IMR-90 (cell line): ENCODE measurements at regions not wholly inside any gene's neighbourhood (a gene's known extent, or its start where the extent isn't known, plus 50 kb on each side); places are given as distances from the start of the nearest gene placed in this dataset.

Experiments used
- ATAC-seq: fragments of 200-7000 bp; cut with Tn5 transposase; 2 replicates; pipeline ENCODE4 v1.9.1; 2020; ENCODE audit warnings: low read depth, mild to moderate bottlenecking, moderate library complexity
- BruUV-seq: library from RNA; stranded (reverse); fragments of 400-500 nt; replicated peaks from 2 replicates; lab custom pipeline; 2021; lab: Mats Ljungman, UMichigan
- CTCF ChIA-PET: fragments of 300-600 bp; formaldehyde crosslinking; extraction: SDS; loops from one replicate; lab custom pipeline; 2021; ENCODE audit warnings: antibody characterized with exemption; lab: Yijun Ruan, JAX
- POLR2A ChIA-PET: fragments of 300-600 bp; sonication (Branson Sonifier 250); formaldehyde crosslinking; loops from one replicate; lab custom pipeline; 2022; ENCODE audit warnings: antibody characterized with exemption; ENCODE audit not compliant: unreplicated experiment; lab: Charles Lee
- DNase-seq: peaks from one replicate; pipeline ENCODE4 v3.0.0; 2013
- H2AFZ ChIP-seq: replicated peaks from 2 replicates; pipeline ENCODE3; 2013; ENCODE audit warnings: low read length, mild to moderate bottlenecking; ENCODE audit not compliant: poor library complexity
- H2AK5ac ChIP-seq: 2 replicates; pipeline ENCODE4 v1.6.1; 2013; ENCODE audit warnings: low read depth, low read length, inconsistent platforms
- H2AK9ac ChIP-seq: replicated peaks from 2 replicates; pipeline ENCODE3; 2013; ENCODE audit warnings: mild to moderate bottlenecking, low read depth, low read length, moderate library complexity; ENCODE audit not compliant: poor library complexity
- H2BK120ac ChIP-seq: 2 replicates; pipeline ENCODE4 v1.6.1; 2013; ENCODE audit warnings: low read depth, low read length, inconsistent platforms
- H2BK15ac ChIP-seq: 3 replicates; pipeline ENCODE4 v1.6.1; 2013; ENCODE audit warnings: low read depth, low read length, inconsistent platforms
- H2BK20ac ChIP-seq: 2 replicates; pipeline ENCODE4 v1.6.1; 2013; ENCODE audit warnings: low read depth, mild to moderate bottlenecking, inconsistent platforms, low read length, moderate library complexity
- H2BK5ac ChIP-seq: 2 replicates; pipeline ENCODE4 v1.6.1; 2013; ENCODE audit warnings: mild to moderate bottlenecking, low read depth, low read length, inconsistent platforms; ENCODE audit not compliant: poor library complexity, severe bottlenecking
- H3K14ac ChIP-seq: replicated peaks from 2 replicates; pipeline ENCODE4 v1.6.1; 2013; ENCODE audit warnings: low read depth, low read length, inconsistent platforms
- H3K18ac ChIP-seq: 2 replicates; pipeline ENCODE4 v1.6.1; 2013; ENCODE audit warnings: low read depth, low read length, control low read depth
- H3K23ac ChIP-seq: 2 replicates; pipeline ENCODE4 v1.6.1; 2013; ENCODE audit warnings: low read depth, low read length, inconsistent platforms
- H3K27ac ChIP-seq: 2 replicates; pipeline ENCODE4 v1.5.1; 2013; ENCODE audit warnings: mild to moderate bottlenecking, control low read depth, low read length; ENCODE audit not compliant: insufficient read depth
- H3K27me3 ChIP-seq: 2 replicates; pipeline ENCODE4 v1.6.1; 2013; ENCODE audit warnings: low read length; ENCODE audit not compliant: control insufficient read depth, insufficient read depth
- H3K36me3 ChIP-seq: 2 replicates; pipeline ENCODE4 v1.6.1; 2013; ENCODE audit warnings: low read length, mixed read lengths; ENCODE audit not compliant: control insufficient read depth, insufficient read depth
- H3K4ac ChIP-seq: 2 replicates; pipeline ENCODE4 v1.6.1; 2013; ENCODE audit warnings: low read depth, low read length, inconsistent platforms
- H3K4me1 ChIP-seq: 2 replicates; pipeline ENCODE4 v1.6.1; 2013; ENCODE audit warnings: low read length, mixed read lengths; ENCODE audit not compliant: control insufficient read depth, insufficient read depth
- H3K4me2 ChIP-seq: 2 replicates; pipeline ENCODE4 v1.6.1; 2013; ENCODE audit warnings: low read depth, mild to moderate bottlenecking, control low read depth, low read length, moderate library complexity
- H3K4me3 ChIP-seq: 2 replicates; pipeline ENCODE4 v1.5.1; 2013; ENCODE audit warnings: low read depth, mild to moderate bottlenecking, control low read depth, low read length, moderate library complexity; ENCODE audit not compliant: insufficient read depth
- H3K56ac ChIP-seq: 2 replicates; pipeline ENCODE4 v1.6.1; 2013; ENCODE audit warnings: low read length, inconsistent platforms; ENCODE audit not compliant: insufficient read depth; ENCODE audit errors: extremely low read depth
- H3K79me1 ChIP-seq, 2 experiments: 2 replicates each; pipeline ENCODE4 v1.6.1; 2013; ENCODE audit warnings: low read length in 2 of 2, inconsistent platforms in 1 of 2, low read depth in 1 of 2
- H3K9ac ChIP-seq: 2 replicates; pipeline ENCODE4 v1.6.1; 2013; ENCODE audit warnings: low read depth, low read length, control low read depth
- H3K9me1 ChIP-seq: 2 replicates; pipeline ENCODE4 v1.6.1; 2013; ENCODE audit warnings: low read length, inconsistent platforms; ENCODE audit not compliant: insufficient read depth
- H3K9me3 ChIP-seq: 2 replicates; pipeline ENCODE4 v1.6.1; 2013; ENCODE audit warnings: low read length; ENCODE audit not compliant: control insufficient read depth, insufficient read depth
- H4K20me1 ChIP-seq: 2 replicates; pipeline ENCODE4 v1.6.1; 2013; ENCODE audit warnings: low read length, inconsistent platforms; ENCODE audit not compliant: insufficient read depth
- H4K5ac ChIP-seq: 2 replicates; pipeline ENCODE4 v1.6.1; 2013; ENCODE audit warnings: mild to moderate bottlenecking, low read depth, low read length, control low read depth
- H4K8ac ChIP-seq, 2 experiments: 2 replicates each; pipeline ENCODE4 v1.6.1; 2013; ENCODE audit warnings: low read depth in 2 of 2, low read length in 2 of 2, control low read depth in 1 of 2, inconsistent platforms in 1 of 2
- H4K91ac ChIP-seq: 2 replicates; pipeline ENCODE4 v1.6.1; 2013; ENCODE audit warnings: low read depth, low read length, inconsistent platforms; ENCODE audit not compliant: insufficient read depth
- BHLHE40 ChIP-seq: fragments of 150-350 bp; IDR thresholded peaks from 2 replicates; pipeline ENCODE4 v1.6.1; 2016; ENCODE audit warnings: mild to moderate bottlenecking, low read depth, low read length
- CEBPB ChIP-seq: IDR thresholded peaks from 2 replicates; pipeline ENCODE4 v1.6.1; 2012; ENCODE audit warnings: low read depth, low read length, improper control_type of control experiment
- CHD1 ChIP-seq: IDR thresholded peaks from 2 replicates; pipeline ENCODE4 v1.6.1; 2012; ENCODE audit warnings: low read depth, low read length, improper control_type of control experiment
- FOS ChIP-seq: fragments of 150-350 bp; IDR thresholded peaks from 2 replicates; pipeline ENCODE4 v1.6.1; 2016; ENCODE audit warnings: low read depth, low read length
- MAFK ChIP-seq: IDR thresholded peaks from 2 replicates; pipeline ENCODE4 v1.6.1; 2012; ENCODE audit warnings: low read depth, low read length, improper control_type of control experiment
- MAZ ChIP-seq: IDR thresholded peaks from 2 replicates; pipeline ENCODE4 v1.6.1; 2012; ENCODE audit warnings: low read depth, mild to moderate bottlenecking, low read length, improper control_type of control experiment, moderate library complexity, borderline replicate concordance
- MXI1 ChIP-seq: IDR thresholded peaks from 2 replicates; pipeline ENCODE4 v1.6.1; 2012; ENCODE audit warnings: low read depth, mild to moderate bottlenecking, low read length, moderate library complexity, borderline replicate concordance
- NFE2L2 ChIP-seq: fragments of 150-350 bp; IDR thresholded peaks from 2 replicates; pipeline ENCODE4 v1.6.1; 2016; ENCODE audit warnings: low read depth, mild to moderate bottlenecking, low read length
- POLR2A ChIP-seq: IDR thresholded peaks from 2 replicates; pipeline ENCODE4 v1.6.1; 2012; ENCODE audit warnings: mild to moderate bottlenecking, low read depth, low read length
- RAD21 ChIP-seq: IDR thresholded peaks from 2 replicates; pipeline ENCODE4 v1.6.1; 2012; ENCODE audit warnings: low read length, improper control_type of control experiment
- RCOR1 ChIP-seq: IDR thresholded peaks from 2 replicates; pipeline ENCODE4 v1.6.1; 2012; ENCODE audit warnings: mild to moderate bottlenecking, low read length, improper control_type of control experiment; ENCODE audit not compliant: insufficient replicate concordance
- RFX5 ChIP-seq: IDR thresholded peaks from 2 replicates; pipeline ENCODE4 v1.8.0; 2012; ENCODE audit warnings: low read depth, mild to moderate bottlenecking, low read length, moderate library complexity
- SMC3 ChIP-seq: fragments of 150-350 bp; IDR thresholded peaks from 2 replicates; pipeline ENCODE4 v1.6.1; 2016; ENCODE audit warnings: low read depth, mild to moderate bottlenecking, antibody characterized with exemption, low read length, moderate library complexity
- WGBS, 2 experiments: methylation state at CpG; one replicate each; pipeline versions ENCODE4 v1.1.5 to v1.1.7; 2013; ENCODE audit warnings: missing lambda C conversion rate in 2 of 2; ENCODE audit not compliant: insufficient read length in 1 of 2; ENCODE audit errors: extremely low coverage in 2 of 2; 5-methylcytosine and 5-hydroxymethylcytosine counted together
- dilution Hi-C: fragments of 300-500 bp; cut with HindIII; formaldehyde crosslinking; loops from one replicate; pipeline ENCODE4 v1.14.3; 2018; ENCODE audit warnings: low sequenced_read_pairs; ENCODE audit not compliant: unreplicated experiment
- in situ Hi-C: fragments of 300-500 bp; cut with MboI; formaldehyde crosslinking; loops from 3 replicates; pipeline ENCODE4 v1.14.3; 2019; ENCODE audit warnings: low sequenced_read_pairs, inconsistent platforms, mixed read lengths
- intact Hi-C: fragments of 100-400 bp; cut with micrococcal nuclease; formaldehyde crosslinking; loops from 2 replicates; pipeline ENCODE4 v1.10.0; 2022
- TF ChIP-seq, protein P1 (sequence below): conservative IDR thresholded peaks from 2 replicates; pipeline ENCODE4 v1.5.1; 2012; ENCODE audit warnings: mild to moderate bottlenecking, low read depth, low read length, improper control_type of control experiment
- TF ChIP-seq, protein P2 (sequence below): fragments of 150-350 bp; IDR thresholded peaks from 2 replicates; pipeline ENCODE4 v1.6.1; 2016; ENCODE audit warnings: low read depth, mild to moderate bottlenecking, low read length, moderate library complexity, borderline replicate concordance
- TF ChIP-seq, protein P3 (sequence below): fragments of 150-350 bp; IDR thresholded peaks from 2 replicates; pipeline ENCODE4 v1.6.1; 2017; ENCODE audit warnings: mild to moderate bottlenecking, antibody characterized with exemption, low read length, low read depth

DNA sequence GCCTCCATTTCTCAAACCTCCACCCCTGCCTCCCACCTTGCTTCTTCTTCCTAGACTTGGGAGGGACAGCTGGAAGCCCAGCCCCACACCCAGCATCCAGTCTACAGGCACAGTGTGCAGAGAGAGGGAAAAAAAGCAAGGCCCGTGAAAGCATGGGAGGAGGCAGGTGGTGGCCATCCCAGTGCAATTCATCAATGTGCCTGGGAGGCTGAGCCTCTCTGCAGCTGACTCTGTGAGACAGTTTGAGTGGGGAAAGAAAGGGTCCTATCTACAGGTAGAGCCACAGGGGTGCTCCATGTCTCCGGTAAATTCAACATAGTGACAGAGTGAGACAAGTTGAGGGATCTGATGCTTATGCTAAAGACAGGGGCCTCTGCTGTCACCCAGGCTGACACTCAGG lies 340.6 kb downstream of the DYSF start:
- TF ChIP-seq, protein P1, sequence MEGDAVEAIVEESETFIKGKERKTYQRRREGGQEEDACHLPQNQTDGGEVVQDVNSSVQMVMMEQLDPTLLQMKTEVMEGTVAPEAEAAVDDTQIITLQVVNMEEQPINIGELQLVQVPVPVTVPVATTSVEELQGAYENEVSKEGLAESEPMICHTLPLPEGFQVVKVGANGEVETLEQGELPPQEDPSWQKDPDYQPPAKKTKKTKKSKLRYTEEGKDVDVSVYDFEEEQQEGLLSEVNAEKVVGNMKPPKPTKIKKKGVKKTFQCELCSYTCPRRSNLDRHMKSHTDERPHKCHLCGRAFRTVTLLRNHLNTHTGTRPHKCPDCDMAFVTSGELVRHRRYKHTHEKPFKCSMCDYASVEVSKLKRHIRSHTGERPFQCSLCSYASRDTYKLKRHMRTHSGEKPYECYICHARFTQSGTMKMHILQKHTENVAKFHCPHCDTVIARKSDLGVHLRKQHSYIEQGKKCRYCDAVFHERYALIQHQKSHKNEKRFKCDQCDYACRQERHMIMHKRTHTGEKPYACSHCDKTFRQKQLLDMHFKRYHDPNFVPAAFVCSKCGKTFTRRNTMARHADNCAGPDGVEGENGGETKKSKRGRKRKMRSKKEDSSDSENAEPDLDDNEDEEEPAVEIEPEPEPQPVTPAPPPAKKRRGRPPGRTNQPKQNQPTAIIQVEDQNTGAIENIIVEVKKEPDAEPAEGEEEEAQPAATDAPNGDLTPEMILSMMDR = no peak
- TF ChIP-seq POLR2A (no peak), RFX5 (no peak), CEBPB (no peak), NFE2L2 (no peak), MAZ (no peak), SMC3 (no peak), RAD21 (no peak), MXI1 (no peak), RCOR1 (no peak), FOS (no peak), CHD1 (no peak), MAFK (no peak), BHLHE40 (no peak)
- TF ChIP-seq, protein P2, sequence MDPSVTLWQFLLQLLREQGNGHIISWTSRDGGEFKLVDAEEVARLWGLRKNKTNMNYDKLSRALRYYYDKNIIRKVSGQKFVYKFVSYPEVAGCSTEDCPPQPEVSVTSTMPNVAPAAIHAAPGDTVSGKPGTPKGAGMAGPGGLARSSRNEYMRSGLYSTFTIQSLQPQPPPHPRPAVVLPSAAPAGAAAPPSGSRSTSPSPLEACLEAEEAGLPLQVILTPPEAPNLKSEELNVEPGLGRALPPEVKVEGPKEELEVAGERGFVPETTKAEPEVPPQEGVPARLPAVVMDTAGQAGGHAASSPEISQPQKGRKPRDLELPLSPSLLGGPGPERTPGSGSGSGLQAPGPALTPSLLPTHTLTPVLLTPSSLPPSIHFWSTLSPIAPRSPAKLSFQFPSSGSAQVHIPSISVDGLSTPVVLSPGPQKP = no peak
- TF ChIP-seq, protein P3, sequence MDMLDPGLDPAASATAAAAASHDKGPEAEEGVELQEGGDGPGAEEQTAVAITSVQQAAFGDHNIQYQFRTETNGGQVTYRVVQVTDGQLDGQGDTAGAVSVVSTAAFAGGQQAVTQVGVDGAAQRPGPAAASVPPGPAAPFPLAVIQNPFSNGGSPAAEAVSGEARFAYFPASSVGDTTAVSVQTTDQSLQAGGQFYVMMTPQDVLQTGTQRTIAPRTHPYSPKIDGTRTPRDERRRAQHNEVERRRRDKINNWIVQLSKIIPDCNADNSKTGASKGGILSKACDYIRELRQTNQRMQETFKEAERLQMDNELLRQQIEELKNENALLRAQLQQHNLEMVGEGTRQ = no peak
- H3K14ac ChIP-seq = no peak overlapping the region; the same call in 1 of the 2 replicates
- no peak overlapping the region for H3K4ac ChIP-seq
- ATAC-seq = no peak
- WGBS, 2 experiments = 86% methylated on average over 1 of the region's 2 CpGs; no CpG with 5 or more reads in 1 of the 2 experiments
- in situ Hi-C loops (loop anchor here (25.0 kb wide), 1 partner anchor 943 kb away; no protein-coding TSS in a partner anchor), intact Hi-C loops (no loop called here), dilution Hi-C loops (no loop called here)
- H2BK120ac ChIP-seq = no peak overlapping the region
- H3K23ac ChIP-seq = no peak overlapping the region
- no peak overlapping the region for H2BK5ac ChIP-seq
- BruUV-seq = no TSS peak
- H3K9me1 ChIP-seq = peaks cover 9% of the 10 kb centered on the region
- H3K27ac ChIP-seq = no peak overlapping the region
- H4K91ac ChIP-seq = no peak overlapping the region
- H2AK9ac ChIP-seq = no peak overlapping the region
- no peak overlapping the region for H4K8ac ChIP-seq
- no peaks in the 10 kb centered on the region for H3K36me3 ChIP-seq
- no peaks in the 10 kb centered on the region for H3K79me1 ChIP-seq
- no peak overlapping the region for H4K5ac ChIP-seq
- ChIA-PET CTCF (no interaction called here), POLR2A (no interaction called here)
- no peak overlapping the region for H2BK20ac ChIP-seq
- H3K27me3 ChIP-seq = peaks cover 7% of the 10 kb centered on the region
- no peaks in the 10 kb centered on the region for H3K9me3 ChIP-seq
- no peak for DNase-seq
- no peak overlapping the region for H3K4me3 ChIP-seq
- no peak overlapping the region for H3K56ac ChIP-seq
- no peaks in the 10 kb centered on the region for H4K20me1 ChIP-seq
- no peak overlapping the region for H3K9ac ChIP-seq
- H3K4me1 ChIP-seq = peaks cover 12% of the 10 kb centered on the region
- no peak overlapping the region for H2AK5ac ChIP-seq
- no peak overlapping the region for H3K18ac ChIP-seq
- H2AFZ ChIP-seq = peak overlapping the region; percentile 45
- H3K4me2 ChIP-seq = no peak overlapping the region
- no peak overlapping the region for H2BK15ac ChIP-seq
